ENCODE measurements at regions not wholly inside any gene's neighbourhood (a gene's known extent, or its start where the extent isn't known, plus 50 kb on each side); places are given as distances from the start of the nearest gene placed in this dataset.

GRCh38 chr5:29079771-29080170 is 2041.4 kb upstream of the CDH9 start:
- TF ChIP-seq EP300 (IDR thresholded peaks at IDR 0.05; ENCODE audit: borderline replicate concordance), result no peak
- no peak for TF ChIP-seq FOXM1 (IDR thresholded peaks at IDR 0.05; ENCODE audit: borderline replicate concordance, low read depth)
- TF ChIP-seq TCF12 (IDR thresholded peaks at IDR 0.05; ENCODE audit: low read depth), result no peak
- TF ChIP-seq RAD21 (IDR thresholded peaks at IDR 0.05; ENCODE audit: low read depth), result no peak
- no peak for TF ChIP-seq CEBPB (IDR thresholded peaks at IDR 0.05)
- no peak for TF ChIP-seq TEAD4 (IDR thresholded peaks at IDR 0.05)
- no peak for TF ChIP-seq YY1 (IDR thresholded peaks at IDR 0.05; ENCODE audit: low read depth)
- TF ChIP-seq MAX (IDR thresholded peaks at IDR 0.05), result no peak
- TF ChIP-seq TAF1 (IDR thresholded peaks at IDR 0.05; ENCODE audit: low read depth), result no peak
- no peak for TF ChIP-seq REST (IDR thresholded peaks at IDR 0.05; ENCODE audit: low read depth)
- no peak for TF ChIP-seq NFIC (IDR thresholded peaks at IDR 0.05)
- TF ChIP-seq, protein P1, sequence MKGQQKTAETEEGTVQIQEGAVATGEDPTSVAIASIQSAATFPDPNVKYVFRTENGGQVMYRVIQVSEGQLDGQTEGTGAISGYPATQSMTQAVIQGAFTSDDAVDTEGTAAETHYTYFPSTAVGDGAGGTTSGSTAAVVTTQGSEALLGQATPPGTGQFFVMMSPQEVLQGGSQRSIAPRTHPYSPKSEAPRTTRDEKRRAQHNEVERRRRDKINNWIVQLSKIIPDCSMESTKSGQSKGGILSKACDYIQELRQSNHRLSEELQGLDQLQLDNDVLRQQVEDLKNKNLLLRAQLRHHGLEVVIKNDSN (IDR thresholded peaks at IDR 0.05), result no peak
- TF ChIP-seq CREB1 (IDR thresholded peaks at IDR 0.05; ENCODE audit: low read depth), result no peak
- no peak for TF ChIP-seq EGR1 (IDR thresholded peaks at IDR 0.05)

Data from Ishikawa (cell line).